Ecto neural progenitor cell (in vitro differentiated cells): ENCODE measurements at regions not wholly inside any gene's neighbourhood (a gene's known extent, or its start where the extent isn't known, plus 50 kb on each side); places are given as distances from the start of the nearest gene placed in this dataset.

Source experiments
- DNase-seq: peaks from one replicate; pipeline ENCODE4 v3.0.0-alpha.2; 2018; ENCODE audit warnings: low spot score

- DNase-seq = no peak
These were observed 197.2 kb downstream of the CRPPA start for GRCh38 chr7:16223963-16224707.

- no peak for DNase-seq
These were observed 208.7 kb downstream of the CRPPA start for GRCh38 chr7:16212610-16213009.

- DNase-seq = no peak
These were observed 209.3 kb downstream of the CRPPA start for GRCh38 chr7:16212032-16212431.

GRCh38 chr7:16211402-16211925, 209.9 kb downstream of the CRPPA start:
- no peak for DNase-seq

GRCh38 chr7:16210171-16210570, 211.2 kb downstream of the CRPPA start:
- no peak for DNase-seq

- DNase-seq = no peak
These were observed 214.0 kb downstream of the CRPPA start for GRCh38 chr7:16207321-16207720.

- no peak for DNase-seq
These were observed 215.9 kb downstream of the CRPPA start for GRCh38 chr7:16205466-16205865.

GRCh38 chr7:16204953-16205352, 216.4 kb downstream of the CRPPA start:
- no peak for DNase-seq

GRCh38 chr7:16203065-16203464, 218.3 kb downstream of the CRPPA start:
- no peak for DNase-seq

GRCh38 chr7:16202303-16202702, 219.0 kb downstream of the CRPPA start:
- DNase-seq = no peak

- DNase-seq = no peak
These were observed 220.7 kb downstream of the CRPPA start for GRCh38 chr7:16200591-16200990.

GRCh38 chr7:16193631-16194030, 227.7 kb downstream of the CRPPA start:
- DNase-seq = no peak

GRCh38 chr7:16189026-16189715, 232.2 kb downstream of the CRPPA start:
- no peak for DNase-seq

GRCh38 chr7:16187131-16187530, 234.2 kb downstream of the CRPPA start:
- DNase-seq = no peak

GRCh38 chr7:16178585-16178984, 242.8 kb downstream of the CRPPA start:
- DNase-seq = no peak

GRCh38 chr7:16178092-16178491, 243.2 kb downstream of the CRPPA start:
- DNase-seq = no peak

- DNase-seq = no peak
These were observed 247.1 kb downstream of the CRPPA start for GRCh38 chr7:16174253-16174652.

- no peak for DNase-seq
These were observed 249.0 kb downstream of the CRPPA start for GRCh38 chr7:16172366-16172765.

GRCh38 chr7:16171928-16172327, 249.4 kb downstream of the CRPPA start:
- DNase-seq = no peak

- no peak for DNase-seq
These were observed 250.7 kb downstream of the CRPPA start for GRCh38 chr7:16170671-16171070.

- no peak for DNase-seq
These were observed 251.8 kb downstream of the CRPPA start for GRCh38 chr7:16169537-16169936.

- DNase-seq = no peak
These were observed 253.8 kb downstream of the CRPPA start for GRCh38 chr7:16167526-16167925.

- DNase-seq = no peak
These were observed 277.0 kb downstream of the CRPPA start for GRCh38 chr7:16144361-16144760.

- no peak for DNase-seq
These were observed 283.4 kb downstream of the CRPPA start for GRCh38 chr7:16137944-16138343.
